Right lobe of liver (tissue), 4 donors: ENCODE measurements at regions not wholly inside any gene's neighbourhood (a gene's known extent, or its start where the extent isn't known, plus 50 kb on each side); places are given as distances from the start of the nearest gene placed in this dataset.

ENCODE experiments used
- POLR2A ChIP-seq: fragments of 450-650 bp; IDR thresholded peaks from one replicate; pipeline ENCODE4 v1.6.1; 2017; ENCODE audit warnings: antibody characterized with exemption, mild to moderate bottlenecking
- TF ChIP-seq, protein P1 (sequence below), 4 donors: fragments of 200-600 bp in 3 of 4; fragments of 450-650 bp in 1 of 4; IDR thresholded peaks; one replicate each; pipeline versions ENCODE4 v1.5.1 to v1.8.0; 2016 to 2022; ENCODE audit warnings: antibody characterized with exemption in 4 of 4, mild to moderate bottlenecking in 2 of 4
- donor health status: DM: no; HTN: no; CAD: no.
- donor health status: DM: no; HTN: no; CAD: no.
- donor health status: DM: no; HTN: yes; CAD: no.

DNA sequence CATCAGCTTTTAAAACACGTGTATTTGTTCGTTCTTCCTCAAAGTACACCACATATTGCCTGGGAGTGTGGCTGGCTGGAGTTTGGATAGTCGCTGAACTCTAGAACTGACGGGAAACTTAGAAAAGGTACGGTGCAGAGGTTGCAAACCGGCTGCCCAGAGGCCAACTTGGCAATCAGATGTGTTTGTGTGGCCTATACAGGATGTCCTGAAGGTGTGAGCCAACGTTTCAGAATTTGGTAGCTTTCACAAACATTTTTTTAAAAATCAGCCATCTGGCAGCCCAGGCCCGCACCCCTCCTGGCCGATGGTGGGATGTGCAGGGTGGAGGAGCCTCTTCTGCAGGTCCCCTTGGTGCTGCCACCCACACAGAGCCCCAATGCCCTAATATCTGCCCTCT, 73.6 kb upstream of the SLC25A33 start:
- TF ChIP-seq, protein P1, sequence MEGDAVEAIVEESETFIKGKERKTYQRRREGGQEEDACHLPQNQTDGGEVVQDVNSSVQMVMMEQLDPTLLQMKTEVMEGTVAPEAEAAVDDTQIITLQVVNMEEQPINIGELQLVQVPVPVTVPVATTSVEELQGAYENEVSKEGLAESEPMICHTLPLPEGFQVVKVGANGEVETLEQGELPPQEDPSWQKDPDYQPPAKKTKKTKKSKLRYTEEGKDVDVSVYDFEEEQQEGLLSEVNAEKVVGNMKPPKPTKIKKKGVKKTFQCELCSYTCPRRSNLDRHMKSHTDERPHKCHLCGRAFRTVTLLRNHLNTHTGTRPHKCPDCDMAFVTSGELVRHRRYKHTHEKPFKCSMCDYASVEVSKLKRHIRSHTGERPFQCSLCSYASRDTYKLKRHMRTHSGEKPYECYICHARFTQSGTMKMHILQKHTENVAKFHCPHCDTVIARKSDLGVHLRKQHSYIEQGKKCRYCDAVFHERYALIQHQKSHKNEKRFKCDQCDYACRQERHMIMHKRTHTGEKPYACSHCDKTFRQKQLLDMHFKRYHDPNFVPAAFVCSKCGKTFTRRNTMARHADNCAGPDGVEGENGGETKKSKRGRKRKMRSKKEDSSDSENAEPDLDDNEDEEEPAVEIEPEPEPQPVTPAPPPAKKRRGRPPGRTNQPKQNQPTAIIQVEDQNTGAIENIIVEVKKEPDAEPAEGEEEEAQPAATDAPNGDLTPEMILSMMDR (IDR thresholded peaks at IDR 0.05): peak in 2 of 4 donors; percentile 34 to 62
- TF ChIP-seq POLR2A: peak; percentile 33
